Ovary (tissue), 3 donors: ENCODE measurements at regions not wholly inside any gene's neighbourhood (a gene's known extent, or its start where the extent isn't known, plus 50 kb on each side); places are given as distances from the start of the nearest gene placed in this dataset.

ENCODE experiments used
- CTCF ChIP-seq, 3 donors: fragments of 450-650 bp in 2 of 3; fragments of 200-600 bp in 1 of 3; IDR thresholded peaks; one replicate each; pipeline versions ENCODE4 v1.5.1 to v1.8.0; 2016 to 2022; ENCODE audit warnings: antibody characterized with exemption in 3 of 3, mild to moderate bottlenecking in 1 of 3
- EP300 ChIP-seq: sonication (generic); formaldehyde crosslinking; IDR thresholded peaks from one replicate; pipeline ENCODE4 v1.6.1; 2017; ENCODE audit warnings: antibody characterized with exemption
- POLR2A ChIP-seq: fragments of 450-650 bp; IDR thresholded peaks from one replicate; pipeline ENCODE4 v1.6.1; 2017; ENCODE audit warnings: antibody characterized with exemption, mild to moderate bottlenecking, moderate library complexity
- donor health status: DM: no; HTN: no; CAD: no.

- TF ChIP-seq CTCF (IDR thresholded peaks at IDR 0.05), result no peak
- TF ChIP-seq EP300, result no peak
- TF ChIP-seq POLR2A, result peak; percentile 75
Measured at GRCh38 chr14:71320107-71320733, 413.0 kb downstream of the PCNX1 start, which contains the start of gene SIPA1L1.
